ENCODE measurements at regions not wholly inside any gene's neighbourhood (a gene's known extent, or its start where the extent isn't known, plus 50 kb on each side); places are given as distances from the start of the nearest gene placed in this dataset.

- TF ChIP-seq CTCF (IDR thresholded peaks at IDR 0.05 in 8 of 11, conservative IDR thresholded peaks at IDR 0.05 in 3 of 11) (no peak), POLR2A (IDR thresholded peaks at IDR 0.05) (no peak), POLR2AphosphoS5 (IDR thresholded peaks at IDR 0.05) (no peak)
- Histone ChIP-seq H3K9me3 (no peaks in the 10 kb centered on the region), H3K4me1 (peaks cover 0 to 16% (median 0%) of the 10 kb centered on the region in 6 donors), H3K4me3 (no peak overlapping the region), H3K27me3 (replicated peaks in 1 of 7) (peaks cover 0 to 32% (median 0%) of the 10 kb centered on the region in 7 donors), H3K36me3 (no peaks in the 10 kb centered on the region), H3K27ac (no peak overlapping the region)
- intact Hi-C loops (cut with DNase I; ENCODE audit: low total_unique reads): loop anchor here (10.0 kb wide), 1 partner anchor 845 kb away; no protein-coding TSS in a partner anchor
- no peak for DNase-seq
- WGBS, 5 donors: 77 to 92% (median 81%) methylated on average over 2 of the region's 2 CpGs
Measured at GRCh38 chr11:11779975-11780374, 61.8 kb upstream of the USP47 start.

DNA sequence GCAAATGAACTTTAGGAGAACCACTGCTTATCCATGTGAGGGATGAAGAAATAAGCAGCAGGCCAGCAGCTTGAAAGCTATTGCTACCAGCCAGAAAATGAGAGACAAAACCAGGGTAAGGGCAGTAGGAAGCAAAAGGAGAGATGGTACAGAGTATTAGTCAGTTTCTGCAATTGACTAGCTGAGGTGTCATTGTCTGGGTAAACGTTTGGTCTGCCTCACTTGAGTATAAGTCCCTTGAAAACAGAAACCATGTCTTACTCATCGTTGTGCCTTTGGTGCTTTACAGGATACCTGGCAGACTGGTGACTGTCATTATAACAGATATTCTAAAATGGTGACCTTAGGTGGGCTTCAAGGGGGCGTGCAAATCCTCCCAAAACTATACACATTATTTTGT lies 63.9 kb upstream of the USP47 start:
- H3K9me3 ChIP-seq: no peaks in the 10 kb centered on the region
- H3K4me1 ChIP-seq: peaks cover 0 to 16% (median 0%) of the 10 kb centered on the region in 6 donors
- no peak for TF ChIP-seq POLR2AphosphoS5 (IDR thresholded peaks at IDR 0.05)
- TF ChIP-seq POLR2A (IDR thresholded peaks at IDR 0.05): no peak
- TF ChIP-seq CTCF (IDR thresholded peaks at IDR 0.05 in 8 of 11, conservative IDR thresholded peaks at IDR 0.05 in 3 of 11): no peak
- H3K27ac ChIP-seq: no peak overlapping the region
- no peaks in the 10 kb centered on the region for H3K36me3 ChIP-seq
- 49 to 66% (median 54%) methylated on average over 3 of the region's 3 CpGs for WGBS, 5 donors
- H3K27me3 ChIP-seq (replicated peaks in 1 of 7): peaks cover 0 to 34% (median 0%) of the 10 kb centered on the region in 7 donors
- no peak overlapping the region for H3K4me3 ChIP-seq
- no peak for DNase-seq
- intact Hi-C loops (cut with DNase I; ENCODE audit: low total_unique reads): no loop called here

DNA sequence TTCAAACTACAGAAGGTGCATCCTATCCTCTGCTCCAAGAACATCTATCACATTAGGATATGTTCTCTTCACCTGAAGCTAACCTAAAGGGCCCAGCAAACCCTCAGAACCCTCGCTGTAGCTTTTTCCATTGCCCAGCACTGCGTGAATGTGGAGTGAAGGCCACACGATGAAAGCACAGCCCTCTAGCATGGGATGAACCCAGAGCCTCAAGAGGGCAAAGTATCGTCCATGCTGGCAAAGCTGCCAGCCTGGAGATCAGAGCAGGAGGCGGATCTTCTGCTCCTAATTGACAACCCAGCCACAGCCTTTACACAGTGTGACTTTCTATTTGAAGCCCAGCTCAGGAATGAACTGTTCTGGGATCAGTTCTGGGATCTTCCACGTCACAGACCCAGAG lies 65.1 kb upstream of the USP47 start:
- Histone ChIP-seq H3K27me3 (replicated peaks in 1 of 7) (peaks cover 0 to 34% (median 0%) of the 10 kb centered on the region in 7 donors), H3K4me1 (peaks cover 0 to 16% (median 0%) of the 10 kb centered on the region in 6 donors), H3K9me3 (no peaks in the 10 kb centered on the region), H3K27ac (no peak overlapping the region), H3K4me3 (no peak overlapping the region), H3K36me3 (no peaks in the 10 kb centered on the region)
- intact Hi-C loops (cut with DNase I; ENCODE audit: low total_unique reads): no loop called here
- TF ChIP-seq CTCF (IDR thresholded peaks at IDR 0.05 in 8 of 11, conservative IDR thresholded peaks at IDR 0.05 in 3 of 11) (no peak), POLR2A (IDR thresholded peaks at IDR 0.05) (no peak), POLR2AphosphoS5 (IDR thresholded peaks at IDR 0.05) (no peak)
- 75 to 91% (median 86%) methylated on average over 6 of the region's 6 CpGs for WGBS, 5 donors
- no peak for DNase-seq

DNA sequence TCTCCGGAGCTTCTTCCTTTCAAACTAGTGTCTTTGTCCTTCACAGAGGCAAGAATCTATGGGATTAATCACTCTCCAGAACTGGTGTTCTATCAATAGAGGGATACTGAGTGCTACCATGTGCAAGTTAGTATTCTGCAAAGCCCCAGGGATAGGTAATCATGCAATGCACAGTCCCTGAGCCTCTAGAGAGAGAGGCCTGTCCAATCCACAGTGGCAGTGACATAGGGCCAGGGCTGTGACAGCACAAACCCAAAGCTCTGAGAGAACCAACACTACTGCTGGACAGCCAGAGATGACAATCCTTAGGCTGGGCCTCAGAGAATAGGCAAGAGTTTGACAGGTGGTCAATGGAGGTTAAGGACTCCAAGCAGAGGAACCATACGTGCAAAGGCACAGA lies 66.8 kb upstream of the USP47 start:
- Histone ChIP-seq H3K4me3 (no peak overlapping the region), H3K27ac (no peak overlapping the region), H3K36me3 (no peaks in the 10 kb centered on the region), H3K9me3 (no peaks in the 10 kb centered on the region), H3K4me1 (peaks cover 0 to 16% (median 0%) of the 10 kb centered on the region in 6 donors), H3K27me3 (replicated peaks in 1 of 7) (peaks cover 0 to 34% (median 0%) of the 10 kb centered on the region in 7 donors)
- 89 to 94% (median 90%) methylated on average over 2 of the region's 2 CpGs for WGBS, 5 donors
- TF ChIP-seq POLR2AphosphoS5 (IDR thresholded peaks at IDR 0.05) (no peak), CTCF (IDR thresholded peaks at IDR 0.05 in 8 of 11, conservative IDR thresholded peaks at IDR 0.05 in 3 of 11) (no peak), POLR2A (IDR thresholded peaks at IDR 0.05) (no peak)
- no peak for DNase-seq
- intact Hi-C loops (cut with DNase I; ENCODE audit: low total_unique reads): no loop called here
